Liver (tissue), 3 donors: ENCODE measurements at regions not wholly inside any gene's neighbourhood (a gene's known extent, or its start where the extent isn't known, plus 50 kb on each side); places are given as distances from the start of the nearest gene placed in this dataset.

Source experiments
- CTCF ChIP-seq: fragments of 150-350 bp; IDR thresholded peaks from 2 replicates; pipeline ENCODE4 v1.5.1; 2017; ENCODE audit warnings: improper control_type of control experiment, low read depth, low read length; ENCODE audit not compliant: missing input control
- EGR1 ChIP-seq, 2 donors: IDR thresholded peaks; 2 replicates each; pipeline ENCODE4 v1.6.1; 2016 to 2018; ENCODE audit warnings: antibody characterized with exemption in 2 of 2, low read depth in 2 of 2
- GABPA ChIP-seq, 2 donors: IDR thresholded peaks in 1 of 2; conservative IDR thresholded peaks in 1 of 2; 2 replicates each; pipeline ENCODE4 v1.6.1; 2016; ENCODE audit warnings: antibody characterized with exemption in 2 of 2, mild to moderate bottlenecking in 1 of 2, moderate library complexity in 1 of 2
- HNF4G ChIP-seq: IDR thresholded peaks from 2 replicates; pipeline ENCODE4 v1.6.1; 2016; ENCODE audit warnings: antibody characterized with exemption
- JUND ChIP-seq, 2 donors: IDR thresholded peaks; 2 replicates each; pipeline ENCODE4 v1.6.1; 2016; ENCODE audit warnings: antibody characterized with exemption in 2 of 2
- MAX ChIP-seq: IDR thresholded peaks from 2 replicates; pipeline ENCODE4 v1.6.1; 2016; ENCODE audit warnings: antibody characterized with exemption
- RAD21 ChIP-seq, 2 donors: IDR thresholded peaks; 2 replicates each; pipeline ENCODE4 v1.6.1; 2016; ENCODE audit warnings: antibody characterized with exemption in 2 of 2, mild to moderate bottlenecking in 2 of 2
- RXRA ChIP-seq, 2 donors: IDR thresholded peaks; 2 replicates each; pipeline ENCODE4 v1.6.1; 2017 to 2018; ENCODE audit warnings: antibody characterized with exemption in 2 of 2, mild to moderate bottlenecking in 1 of 2
- SP1 ChIP-seq: IDR thresholded peaks from 2 replicates; pipeline ENCODE4 v1.6.1; 2018; ENCODE audit warnings: antibody characterized with exemption, mild to moderate bottlenecking
- TAF1 ChIP-seq: conservative IDR thresholded peaks from 2 replicates; pipeline ENCODE4 v1.6.1; 2016; ENCODE audit warnings: antibody characterized with exemption, mild to moderate bottlenecking
- YY1 ChIP-seq: IDR thresholded peaks from 2 replicates; pipeline ENCODE4 v1.6.1; 2016; ENCODE audit warnings: antibody characterized with exemption, mild to moderate bottlenecking
- TF ChIP-seq, protein P1 (sequence below): IDR thresholded peaks from 2 replicates; pipeline ENCODE4 v1.6.1; 2016; ENCODE audit warnings: antibody characterized with exemption, mild to moderate bottlenecking
- donor health status: healthy.
- donor health status: healthy.

- TF ChIP-seq TAF1: no peak
- TF ChIP-seq CTCF: no peak
- no peak for TF ChIP-seq RXRA (IDR thresholded peaks at IDR 0.05)
- no peak for TF ChIP-seq EGR1 (IDR thresholded peaks at IDR 0.05; ENCODE audit: low read depth in 2 of 2)
- TF ChIP-seq RAD21 (IDR thresholded peaks at IDR 0.05): no peak
- no peak for TF ChIP-seq YY1
- TF ChIP-seq, protein P1, sequence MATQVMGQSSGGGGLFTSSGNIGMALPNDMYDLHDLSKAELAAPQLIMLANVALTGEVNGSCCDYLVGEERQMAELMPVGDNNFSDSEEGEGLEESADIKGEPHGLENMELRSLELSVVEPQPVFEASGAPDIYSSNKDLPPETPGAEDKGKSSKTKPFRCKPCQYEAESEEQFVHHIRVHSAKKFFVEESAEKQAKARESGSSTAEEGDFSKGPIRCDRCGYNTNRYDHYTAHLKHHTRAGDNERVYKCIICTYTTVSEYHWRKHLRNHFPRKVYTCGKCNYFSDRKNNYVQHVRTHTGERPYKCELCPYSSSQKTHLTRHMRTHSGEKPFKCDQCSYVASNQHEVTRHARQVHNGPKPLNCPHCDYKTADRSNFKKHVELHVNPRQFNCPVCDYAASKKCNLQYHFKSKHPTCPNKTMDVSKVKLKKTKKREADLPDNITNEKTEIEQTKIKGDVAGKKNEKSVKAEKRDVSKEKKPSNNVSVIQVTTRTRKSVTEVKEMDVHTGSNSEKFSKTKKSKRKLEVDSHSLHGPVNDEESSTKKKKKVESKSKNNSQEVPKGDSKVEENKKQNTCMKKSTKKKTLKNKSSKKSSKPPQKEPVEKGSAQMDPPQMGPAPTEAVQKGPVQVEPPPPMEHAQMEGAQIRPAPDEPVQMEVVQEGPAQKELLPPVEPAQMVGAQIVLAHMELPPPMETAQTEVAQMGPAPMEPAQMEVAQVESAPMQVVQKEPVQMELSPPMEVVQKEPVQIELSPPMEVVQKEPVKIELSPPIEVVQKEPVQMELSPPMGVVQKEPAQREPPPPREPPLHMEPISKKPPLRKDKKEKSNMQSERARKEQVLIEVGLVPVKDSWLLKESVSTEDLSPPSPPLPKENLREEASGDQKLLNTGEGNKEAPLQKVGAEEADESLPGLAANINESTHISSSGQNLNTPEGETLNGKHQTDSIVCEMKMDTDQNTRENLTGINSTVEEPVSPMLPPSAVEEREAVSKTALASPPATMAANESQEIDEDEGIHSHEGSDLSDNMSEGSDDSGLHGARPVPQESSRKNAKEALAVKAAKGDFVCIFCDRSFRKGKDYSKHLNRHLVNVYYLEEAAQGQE: no peak
- no peak for TF ChIP-seq MAX
- TF ChIP-seq JUND (IDR thresholded peaks at IDR 0.05): no peak
- no peak for TF ChIP-seq GABPA (IDR thresholded peaks at IDR 0.05 in 1 of 2, conservative IDR thresholded peaks at IDR 0.05 in 1 of 2)
- TF ChIP-seq SP1: no peak
- no peak for TF ChIP-seq HNF4G
Measured at GRCh38 chr4:63553123-63553522, 856.1 kb downstream of the TECRL start.
